A549 (cell line): ENCODE measurements at regions not wholly inside any gene's neighbourhood (a gene's known extent, or its start where the extent isn't known, plus 50 kb on each side); places are given as distances from the start of the nearest gene placed in this dataset.

Source experiments
- ATAC-seq, 2 experiments: fragments of 200-7000 bp in 1 of 2; fragments of >200 bp in 1 of 2; cut with Nextera tagmentation in 1 of 2; cut with Tn5 transposase in 1 of 2; 3 replicates each; pipeline versions ENCODE4 v1.8.0 to v1.9.1; 2018 to 2020; ENCODE audit warnings: mild to moderate bottlenecking in 1 of 2, moderate library complexity in 1 of 2
- CTCF ChIA-PET: fragments of 300-600 bp; sonication (Branson Sonifier 250); formaldehyde crosslinking; extraction: SDS; loops from one replicate; lab custom pipeline; 2021; ENCODE audit warnings: antibody characterized with exemption, inconsistent platforms; lab: Yijun Ruan, JAX
- POLR2A ChIA-PET: fragments of 350-600 bp; formaldehyde crosslinking; extraction: SDS; loops from one replicate; lab custom pipeline; 2021; ENCODE audit warnings: antibody characterized with exemption, inconsistent platforms; lab: Yijun Ruan, JAX
- DNase-seq, 2 experiments: peaks; one replicate each; pipeline versions ENCODE4 v3.0.0 to v3.0.0-alpha.2; 2011 to 2016; ENCODE audit warnings: low read depth in 1 of 2, low spot score in 1 of 2
- FAIRE-seq: peaks from 2 replicates; lab custom pipeline; 2011; peaks lifted over from hg19 to GRCh38; lab: Jason Lieb, UNC
- H3K27ac ChIP-seq, 2 experiments: fragments of >200 bp; sonication (Bioruptor Twin); formaldehyde crosslinking; 3 replicates each; pipeline ENCODE4 v1.5.1; 2016 to 2017
- H3K4me1 ChIP-seq: fragments of >200 bp; sonication (Bioruptor Twin); formaldehyde crosslinking; 3 replicates; pipeline ENCODE4 v1.6.1; 2016
- H3K4me2 ChIP-seq: fragments of >200 bp; sonication (Bioruptor Twin); formaldehyde crosslinking; 3 replicates; pipeline ENCODE4 v1.6.1; 2016
- H3K4me3 ChIP-seq: fragments of >200 bp; sonication (Bioruptor Twin); formaldehyde crosslinking; 3 replicates; pipeline ENCODE4 v1.5.1; 2016
- H3K9me3 ChIP-seq: fragments of >200 bp; sonication (Bioruptor Twin); formaldehyde crosslinking; 3 replicates; pipeline ENCODE4 v1.6.1; 2016
- CBX2 ChIP-seq: fragments of 200-600 bp; sonication (generic); IDR thresholded peaks from 2 replicates; pipeline ENCODE4 v1.6.1; 2016; ENCODE audit warnings: low read depth, mild to moderate bottlenecking, borderline replicate concordance
- CBX8 ChIP-seq: fragments of 200-600 bp; sonication (generic); IDR thresholded peaks from 2 replicates; pipeline ENCODE4 v1.6.1; 2016
- CEBPB ChIP-seq, 2 experiments: fragments of >200 bp in 1 of 2; sonication (Bioruptor Twin) in 1 of 2; formaldehyde crosslinking in 1 of 2; IDR thresholded peaks; 2 replicates each; pipeline ENCODE4 v1.6.1; 2012 to 2016
- EHF ChIP-seq: fragments of 250-450 bp; sonication (Bioruptor Pico); IDR thresholded peaks from 2 replicates; pipeline ENCODE4 v1.5.0; 2020; ENCODE audit warnings: mild to moderate bottlenecking
- EP300 ChIP-seq, 2 experiments: fragments of >200 bp; sonication (Bioruptor Twin); formaldehyde crosslinking; IDR thresholded peaks; 2 replicates in 1 of 2; 3 replicates in 1 of 2; pipeline ENCODE4 v1.6.1; 2016 to 2017
- ESRRA ChIP-seq: fragments of 150-350 bp; IDR thresholded peaks from 2 replicates; pipeline ENCODE4 v1.6.1; 2014; ENCODE audit warnings: mild to moderate bottlenecking, low read length, borderline replicate concordance
- FOSL2 ChIP-seq, 2 experiments: fragments of 450-650 bp in 1 of 2; fragments of >200 bp in 1 of 2; sonication (Bioruptor Twin) in 1 of 2; formaldehyde crosslinking; IDR thresholded peaks; 2 replicates each; pipeline versions ENCODE4 v1.5.0 to v1.6.1; 2016 to 2020; ENCODE audit warnings: mild to moderate bottlenecking in 1 of 2, moderate library complexity in 1 of 2
- FOXS1 ChIP-seq: fragments of 250-450 bp; sonication (Bioruptor Pico); IDR thresholded peaks from 2 replicates; pipeline ENCODE4 v1.5.0; 2020; ENCODE audit warnings: mild to moderate bottlenecking, moderate library complexity
- HDAC2 ChIP-seq: fragments of 200-600 bp; sonication (generic); IDR thresholded peaks from 2 replicates; pipeline ENCODE4 v1.6.1; 2016
- HEYL ChIP-seq: fragments of 250-450 bp; sonication (Bioruptor Pico); IDR thresholded peaks from 2 replicates; pipeline ENCODE4 v1.8.0; 2021; ENCODE audit warnings: mild to moderate bottlenecking, moderate library complexity
- JUNB ChIP-seq: fragments of >200 bp; sonication (Bioruptor Twin); formaldehyde crosslinking; IDR thresholded peaks from 2 replicates; pipeline ENCODE4 v1.6.1; 2016
- KDM5A ChIP-seq: fragments of 200-600 bp; sonication (generic); IDR thresholded peaks from 2 replicates; pipeline ENCODE4 v1.6.1; 2016; ENCODE audit warnings: antibody characterized with exemption, mild to moderate bottlenecking
- MYC ChIP-seq: IDR thresholded peaks from 2 replicates; pipeline ENCODE4 v1.6.1; 2012; ENCODE audit warnings: mild to moderate bottlenecking, inconsistent platforms, low read length, improper control_type of control experiment, borderline replicate concordance
- NPAS2 ChIP-seq: fragments of 250-450 bp; sonication (Bioruptor Pico); IDR thresholded peaks from 2 replicates; pipeline ENCODE4 v1.8.0; 2022; ENCODE audit warnings: mild to moderate bottlenecking, moderate library complexity, borderline replicate concordance
- POLR2A ChIP-seq: IDR thresholded peaks from 2 replicates; pipeline ENCODE4 v1.6.1; 2012; ENCODE audit warnings: mild to moderate bottlenecking, low read length
- RAD21 ChIP-seq, 2 experiments: fragments of >200 bp in 1 of 2; sonication (Bioruptor Twin) in 1 of 2; formaldehyde crosslinking in 1 of 2; IDR thresholded peaks in 1 of 2; conservative IDR thresholded peaks in 1 of 2; 2 replicates in 1 of 2; 3 replicates in 1 of 2; pipeline ENCODE4 v1.6.1; 2012 to 2018; ENCODE audit warnings: inconsistent platforms in 1 of 2
- RCOR1 ChIP-seq: fragments of 150-350 bp; IDR thresholded peaks from 2 replicates; pipeline ENCODE4 v1.6.1; 2014; ENCODE audit warnings: antibody characterized with exemption, low read length, low read depth
- SMC3 ChIP-seq: fragments of >200 bp; sonication (Bioruptor Twin); formaldehyde crosslinking; IDR thresholded peaks from 3 replicates; pipeline ENCODE4 v1.6.1; 2018; ENCODE audit warnings: inconsistent platforms
- TFCP2L1 ChIP-seq: fragments of 250-450 bp; sonication (Bioruptor Pico); IDR thresholded peaks from 2 replicates; pipeline ENCODE4 v1.5.0; 2021; ENCODE audit warnings: mild to moderate bottlenecking
- ZFP36 ChIP-seq: fragments of 450-650 bp; IDR thresholded peaks from 2 replicates; pipeline ENCODE4 v1.6.1; 2014; ENCODE audit warnings: borderline replicate concordance; ENCODE audit not compliant: partially characterized antibody
- ZNF302 ChIP-seq: fragments of 250-450 bp; sonication (Bioruptor Pico); IDR thresholded peaks from 2 replicates; pipeline ENCODE4 v1.9.0; 2021; ENCODE audit warnings: inconsistent platforms, mild to moderate bottlenecking, moderate library complexity
- ZSCAN20 ChIP-seq: fragments of 250-450 bp; sonication (Bioruptor Pico); IDR thresholded peaks from 2 replicates; pipeline ENCODE4 v1.8.0; 2022; ENCODE audit warnings: mild to moderate bottlenecking, moderate library complexity
- WGBS: methylation state at CpG from one replicate; pipeline ENCODE4 v1.1.6; 2017; ENCODE audit errors: missing lambda C conversion rate; 5-methylcytosine and 5-hydroxymethylcytosine counted together
- TF ChIP-seq, protein P1 (sequence below): IDR thresholded peaks from 2 replicates; pipeline ENCODE4 v1.6.1; 2012
- TF ChIP-seq, protein P2 (sequence below): fragments of 150-350 bp; IDR thresholded peaks from 2 replicates; pipeline ENCODE4 v1.6.1; 2014; ENCODE audit warnings: low read depth, mild to moderate bottlenecking, low read length
- TF ChIP-seq, protein P3 (sequence below): fragments of 250-450 bp; sonication (Bioruptor Pico); IDR thresholded peaks from 2 replicates; pipeline ENCODE4 v1.5.0; 2020; ENCODE audit warnings: low read depth, mild to moderate bottlenecking, moderate library complexity

- TF ChIP-seq, protein P1, sequence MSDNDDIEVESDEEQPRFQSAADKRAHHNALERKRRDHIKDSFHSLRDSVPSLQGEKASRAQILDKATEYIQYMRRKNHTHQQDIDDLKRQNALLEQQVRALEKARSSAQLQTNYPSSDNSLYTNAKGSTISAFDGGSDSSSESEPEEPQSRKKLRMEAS, result peak; percentile 47; the same call in 1 of the 2 replicates
- TF ChIP-seq, protein P2, sequence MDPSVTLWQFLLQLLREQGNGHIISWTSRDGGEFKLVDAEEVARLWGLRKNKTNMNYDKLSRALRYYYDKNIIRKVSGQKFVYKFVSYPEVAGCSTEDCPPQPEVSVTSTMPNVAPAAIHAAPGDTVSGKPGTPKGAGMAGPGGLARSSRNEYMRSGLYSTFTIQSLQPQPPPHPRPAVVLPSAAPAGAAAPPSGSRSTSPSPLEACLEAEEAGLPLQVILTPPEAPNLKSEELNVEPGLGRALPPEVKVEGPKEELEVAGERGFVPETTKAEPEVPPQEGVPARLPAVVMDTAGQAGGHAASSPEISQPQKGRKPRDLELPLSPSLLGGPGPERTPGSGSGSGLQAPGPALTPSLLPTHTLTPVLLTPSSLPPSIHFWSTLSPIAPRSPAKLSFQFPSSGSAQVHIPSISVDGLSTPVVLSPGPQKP, result no peak
- TF ChIP-seq ESRRA (no peak), KDM5A (no peak), SMC3 (0 out of 3 replicates have a peak, but pooled peaks have one; percentile 17), POLR2A (no peak), JUNB (peak; percentile 44; the same call in 1 of the 2 replicates), RCOR1 (no peak), RAD21 (conservative IDR thresholded peaks at IDR 0.05 in 1 of 2, IDR thresholded peaks at IDR 0.05 in 1 of 2) (peak in 1 of 2 experiments; percentile 36; a peak in 3 of 5 replicates), FOSL2 (IDR thresholded peaks at IDR 0.05) (peak; percentile 46; the same call in 1 of the 2 replicates), FOSL2 (CRISPR knock-in tag; IDR thresholded peaks at IDR 0.05) (peak; percentile 84), CEBPB (IDR thresholded peaks at IDR 0.05) (peak; percentile 52 to 78; a peak in 3 of 4 replicates)
- TF ChIP-seq, protein P3, sequence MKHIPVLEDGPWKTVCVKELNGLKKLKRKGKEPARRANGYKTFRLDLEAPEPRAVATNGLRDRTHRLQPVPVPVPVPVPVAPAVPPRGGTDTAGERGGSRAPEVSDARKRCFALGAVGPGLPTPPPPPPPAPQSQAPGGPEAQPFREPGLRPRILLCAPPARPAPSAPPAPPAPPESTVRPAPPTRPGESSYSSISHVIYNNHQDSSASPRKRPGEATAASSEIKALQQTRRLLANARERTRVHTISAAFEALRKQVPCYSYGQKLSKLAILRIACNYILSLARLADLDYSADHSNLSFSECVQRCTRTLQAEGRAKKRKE, result no peak
Measured at GRCh38 chr3:23741036-23741706, 64.6 kb upstream of the UBE2E1 start (continued).

- no peak for ATAC-seq
- TF ChIP-seq CBX2 (no peak), FOSL2 (IDR thresholded peaks at IDR 0.05) (no peak), FOSL2 (CRISPR knock-in tag; IDR thresholded peaks at IDR 0.05) (no peak), FOXS1 (no peak), POLR2A (no peak), NPAS2 (no peak), ZSCAN20 (CRISPR knock-in tag) (no peak), HDAC2 (no peak), EHF (CRISPR knock-in tag) (no peak), RAD21 (conservative IDR thresholded peaks at IDR 0.05 in 1 of 2, IDR thresholded peaks at IDR 0.05 in 1 of 2) (no peak)
- POLR2A ChIA-PET, result no interaction called here
- Histone ChIP-seq H3K27ac (peak overlapping the region; percentile 40 to 82; a peak in 4 of 6 replicates), H3K4me3 (no peak overlapping the region), H3K9me3 (no peaks in the 10 kb centered on the region), H3K4me1 (peaks cover 64% of the 10 kb centered on the region), H3K4me2 (peak overlapping the region; percentile 86)
- WGBS, result 75% methylated on average over 24 of the region's 24 CpGs
- no peak for FAIRE-seq
- CTCF ChIA-PET, result interaction anchor here (0.5 kb wide), 1 partner anchor 569 kb away, joined by 3 read pairs; no protein-coding TSS in a partner anchor
- no peak for DNase-seq
Measured at GRCh38 chr3:23743141-23743784, 62.5 kb upstream of the UBE2E1 start.

GRCh38 chr3:23746441-23746840 is 59.3 kb upstream of the UBE2E1 start:
- ChIA-PET POLR2A (no interaction called here), CTCF (interaction anchor here (1.1 kb wide), 1 partner anchor 98 kb away, joined by 3 read pairs; no protein-coding TSS in a partner anchor)
- no peak for DNase-seq
- Histone ChIP-seq H3K27ac (peak overlapping the region; percentile 13 to 30; a peak in 3 of 6 replicates), H3K4me1 (peaks cover 65% of the 10 kb centered on the region), H3K9me3 (no peaks in the 10 kb centered on the region), H3K4me3 (no peak overlapping the region), H3K4me2 (no peak overlapping the region)
- WGBS, result 88% methylated on average over 7 of the region's 7 CpGs
- FAIRE-seq, result no peak
- no peak for ATAC-seq
- TF ChIP-seq ZFP36 (no peak), TFCP2L1 (CRISPR knock-in tag) (no peak), CBX8 (no peak), ZSCAN20 (CRISPR knock-in tag) (no peak), EP300 (IDR thresholded peaks at IDR 0.05) (no peak), SMC3 (no peak), HEYL (CRISPR knock-in tag) (no peak), MYC (no peak), CBX2 (no peak), ZNF302 (CRISPR knock-in tag) (no peak)
- TF ChIP-seq, protein P1, result no peak
